ENCODE measurements at regions not wholly inside any gene's neighbourhood (a gene's known extent, or its start where the extent isn't known, plus 50 kb on each side); places are given as distances from the start of the nearest gene placed in this dataset.
"Not testable (repeated sequence)": the region's sequence is repeated elsewhere in the genome, so short reads cannot be mapped to it uniquely, and the experiment has no call there.

GRCh38 chr1:173344034-173344743, 132.9 kb upstream of the PRDX6 start:
- DNase-seq, result no peak

GRCh38 chr1:173347282-173347818, 129.8 kb upstream of the PRDX6 start:
- no peak for DNase-seq

GRCh38 chr1:173352635-173353034, 124.5 kb upstream of the PRDX6 start:
- DNase-seq, result not testable (repeated sequence)

- DNase-seq, result no peak
These were observed 123.8 kb upstream of the PRDX6 start for GRCh38 chr1:173353350-173353749.

GRCh38 chr1:173354937-173355280, 122.2 kb upstream of the PRDX6 start:
- no peak for DNase-seq

GRCh38 chr1:173355281-173356031, 121.7 kb upstream of the PRDX6 start:
- DNase-seq, result no peak

- no peak for DNase-seq
These were observed 120.9 kb upstream of the PRDX6 start for GRCh38 chr1:173356191-173356762.

GRCh38 chr1:173360487-173361063, 116.6 kb upstream of the PRDX6 start:
- DNase-seq, result no peak

GRCh38 chr1:173362543-173362942, 114.6 kb upstream of the PRDX6 start:
- DNase-seq, result no peak

GRCh38 chr1:173364827-173365226, 112.3 kb upstream of the PRDX6 start:
- DNase-seq, result no peak

GRCh38 chr1:173365341-173365740, 111.8 kb upstream of the PRDX6 start:
- DNase-seq, result no peak

GRCh38 chr1:173367136-173367535, 110.0 kb upstream of the PRDX6 start:
- no peak for DNase-seq

- DNase-seq, result not testable (repeated sequence)
These were observed 106.5 kb upstream of the PRDX6 start for GRCh38 chr1:173370586-173370985.

- not testable (repeated sequence) for DNase-seq
These were observed 101.1 kb upstream of the PRDX6 start for GRCh38 chr1:173376065-173376464.

GRCh38 chr1:173377266-173377665, 99.9 kb upstream of the PRDX6 start:
- no peak for DNase-seq

- no peak for DNase-seq
These were observed 93.8 kb upstream of the PRDX6 start for GRCh38 chr1:173383351-173383750.

GRCh38 chr1:173388352-173388751, 88.8 kb upstream of the PRDX6 start:
- DNase-seq, result no peak

- DNase-seq, result no peak
These were observed 84.1 kb upstream of the PRDX6 start for GRCh38 chr1:173392895-173393658.

GRCh38 chr1:173393659-173394000, 83.5 kb upstream of the PRDX6 start:
- no peak for DNase-seq

- DNase-seq, result not testable (repeated sequence)
These were observed 82.3 kb upstream of the PRDX6 start for GRCh38 chr1:173394813-173395212.

- no peak for DNase-seq
These were observed 81.4 kb upstream of the PRDX6 start for GRCh38 chr1:173395762-173396161.

GRCh38 chr1:173400387-173400995, 76.6 kb upstream of the PRDX6 start:
- DNase-seq, result no peak
